DND-41 (cell line): ENCODE measurements at regions not wholly inside any gene's neighbourhood (a gene's known extent, or its start where the extent isn't known, plus 50 kb on each side); places are given as distances from the start of the nearest gene placed in this dataset.

Experiments
- ATAC-seq: fragments of 200-7000 bp; cut with Tn5 transposase; 3 replicates; pipeline ENCODE4 v1.9.1; 2021; ENCODE audit warnings: low read depth; ENCODE audit not compliant: insufficient read depth
- DNase-seq: peaks from one replicate; pipeline ENCODE4 v3.0.0-alpha.2; 2020
- H2AFZ ChIP-seq: 2 replicates; pipeline ENCODE4 v1.6.0; 2012; ENCODE audit warnings: low read depth, low read length
- H3K27ac ChIP-seq: 2 replicates; pipeline ENCODE4 v1.5.1; 2012; ENCODE audit warnings: low read length, inconsistent platforms
- H3K27me3 ChIP-seq: fragments of 200-600 bp; sonication (generic); 2 replicates; pipeline ENCODE4 v1.6.0; 2012; ENCODE audit warnings: low read length, mild to moderate bottlenecking, inconsistent platforms; ENCODE audit not compliant: insufficient read depth, poor library complexity
- H3K36me3 ChIP-seq: 2 replicates; pipeline ENCODE4 v1.5.1; 2012; ENCODE audit warnings: low read length, inconsistent platforms; ENCODE audit not compliant: insufficient read depth
- H3K4me1 ChIP-seq: 2 replicates; pipeline ENCODE4 v1.5.1; 2012; ENCODE audit warnings: mild to moderate bottlenecking, low read length; ENCODE audit not compliant: insufficient read depth
- H3K4me2 ChIP-seq: 2 replicates; pipeline ENCODE4 v1.6.0; 2012; ENCODE audit warnings: mild to moderate bottlenecking, moderate library complexity, low read length, inconsistent platforms; ENCODE audit not compliant: insufficient read depth
- H3K4me3 ChIP-seq, 2 experiments: fragments of 200-600 bp in 1 of 2; shearing (Covaris generic) in 1 of 2; 2 replicates each; pipeline ENCODE4 v1.5.1; 2012 to 2016; ENCODE audit warnings: inconsistent platforms in 2 of 2, low read length in 2 of 2, mild to moderate bottlenecking in 2 of 2, low read depth in 1 of 2, moderate library complexity in 1 of 2
- H3K79me2 ChIP-seq: 2 replicates; pipeline ENCODE4 v1.6.0; 2012; ENCODE audit warnings: low read length, inconsistent platforms; ENCODE audit not compliant: insufficient read depth
- H3K9ac ChIP-seq: 2 replicates; pipeline ENCODE4 v1.6.0; 2012; ENCODE audit warnings: low read depth, mild to moderate bottlenecking, inconsistent platforms, low read length, moderate library complexity
- H3K9me3 ChIP-seq: 2 replicates; pipeline ENCODE4 v1.5.1; 2012; ENCODE audit warnings: low read length, moderate library complexity, mild to moderate bottlenecking, inconsistent platforms; ENCODE audit not compliant: insufficient read depth, severe bottlenecking
- H4K20me1 ChIP-seq: 2 replicates; pipeline ENCODE4 v1.6.0; 2012; ENCODE audit warnings: low read length; ENCODE audit not compliant: insufficient read depth
- EZH2 ChIP-seq: IDR thresholded peaks from 3 replicates; pipeline ENCODE4 v1.6.1; 2012; ENCODE audit warnings: borderline replicate concordance, low read depth, mild to moderate bottlenecking, moderate library complexity, low read length, inconsistent platforms; ENCODE audit not compliant: severe bottlenecking
- TF ChIP-seq, protein P1 (sequence below): IDR thresholded peaks from 2 replicates; pipeline ENCODE4 v1.5.1; 2012; ENCODE audit warnings: borderline replicate concordance, low read length, moderate library complexity, mild to moderate bottlenecking; ENCODE audit not compliant: poor library complexity, severe bottlenecking; ENCODE audit errors: extremely low read depth

DNA sequence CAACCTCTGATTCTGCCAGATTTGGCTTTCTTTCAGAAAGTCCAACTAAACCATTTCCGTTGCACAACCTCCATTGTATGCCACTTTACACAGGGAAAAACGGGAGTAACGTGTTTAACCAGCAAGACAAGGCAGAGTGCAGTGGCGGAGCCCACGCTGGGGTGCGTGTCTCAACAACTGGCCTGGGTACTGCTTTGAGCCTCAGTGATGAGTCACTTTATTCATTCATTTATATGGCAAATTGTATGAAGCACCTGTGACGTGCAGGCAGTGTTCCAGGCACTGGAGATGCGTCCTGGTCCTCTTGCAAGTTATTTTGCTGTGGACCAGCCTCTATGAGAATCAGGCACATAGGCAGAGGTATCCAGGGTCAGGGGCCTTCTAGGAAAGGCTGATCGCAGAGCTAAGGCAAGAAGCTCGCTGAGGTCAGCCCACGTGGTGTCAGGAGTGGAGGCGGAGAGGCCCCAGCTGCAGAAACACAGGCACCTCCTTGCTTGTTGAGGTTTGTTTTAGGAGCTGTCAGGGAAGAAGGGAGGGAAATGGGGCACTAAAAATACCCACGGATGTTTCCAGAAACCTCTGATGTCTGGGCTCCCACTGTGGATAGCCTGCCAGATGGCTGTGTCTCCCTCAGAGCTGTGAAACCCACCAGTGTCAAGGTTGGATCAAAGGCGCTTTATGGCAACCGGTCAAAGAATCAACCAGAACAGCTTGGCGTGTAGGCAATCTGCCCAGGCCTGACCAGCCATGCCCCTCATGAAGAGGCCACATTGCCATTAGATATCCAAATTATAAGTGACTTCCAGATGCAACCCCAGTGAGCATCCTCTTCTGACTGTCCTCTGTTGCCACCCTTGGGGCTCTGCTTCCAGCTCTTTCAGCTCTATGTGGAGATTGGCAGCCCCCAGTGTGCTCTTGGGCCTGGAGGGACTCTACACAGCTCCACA lies 157.2 kb downstream of the CD83 start:
- Histone ChIP-seq H2AFZ (no peak overlapping the region), H3K4me3 (no peak overlapping the region), H3K36me3 (no peaks in the 10 kb centered on the region), H3K79me2 (no peaks in the 10 kb centered on the region), H3K9me3 (peaks cover 6% of the 10 kb centered on the region), H3K4me1 (peaks cover 60% of the 10 kb centered on the region), H4K20me1 (no peaks in the 10 kb centered on the region), H3K27me3 (no peaks in the 10 kb centered on the region), H3K27ac (peak overlapping the region; percentile 92), H3K4me2 (no peak overlapping the region), H3K9ac (peak overlapping the region; percentile 50; the same call in 1 of the 2 replicates)
- ATAC-seq (no peak), DNase-seq (no peak)
- no peak for TF ChIP-seq EZH2
- TF ChIP-seq, protein P1, sequence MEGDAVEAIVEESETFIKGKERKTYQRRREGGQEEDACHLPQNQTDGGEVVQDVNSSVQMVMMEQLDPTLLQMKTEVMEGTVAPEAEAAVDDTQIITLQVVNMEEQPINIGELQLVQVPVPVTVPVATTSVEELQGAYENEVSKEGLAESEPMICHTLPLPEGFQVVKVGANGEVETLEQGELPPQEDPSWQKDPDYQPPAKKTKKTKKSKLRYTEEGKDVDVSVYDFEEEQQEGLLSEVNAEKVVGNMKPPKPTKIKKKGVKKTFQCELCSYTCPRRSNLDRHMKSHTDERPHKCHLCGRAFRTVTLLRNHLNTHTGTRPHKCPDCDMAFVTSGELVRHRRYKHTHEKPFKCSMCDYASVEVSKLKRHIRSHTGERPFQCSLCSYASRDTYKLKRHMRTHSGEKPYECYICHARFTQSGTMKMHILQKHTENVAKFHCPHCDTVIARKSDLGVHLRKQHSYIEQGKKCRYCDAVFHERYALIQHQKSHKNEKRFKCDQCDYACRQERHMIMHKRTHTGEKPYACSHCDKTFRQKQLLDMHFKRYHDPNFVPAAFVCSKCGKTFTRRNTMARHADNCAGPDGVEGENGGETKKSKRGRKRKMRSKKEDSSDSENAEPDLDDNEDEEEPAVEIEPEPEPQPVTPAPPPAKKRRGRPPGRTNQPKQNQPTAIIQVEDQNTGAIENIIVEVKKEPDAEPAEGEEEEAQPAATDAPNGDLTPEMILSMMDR = no peak

DNA sequence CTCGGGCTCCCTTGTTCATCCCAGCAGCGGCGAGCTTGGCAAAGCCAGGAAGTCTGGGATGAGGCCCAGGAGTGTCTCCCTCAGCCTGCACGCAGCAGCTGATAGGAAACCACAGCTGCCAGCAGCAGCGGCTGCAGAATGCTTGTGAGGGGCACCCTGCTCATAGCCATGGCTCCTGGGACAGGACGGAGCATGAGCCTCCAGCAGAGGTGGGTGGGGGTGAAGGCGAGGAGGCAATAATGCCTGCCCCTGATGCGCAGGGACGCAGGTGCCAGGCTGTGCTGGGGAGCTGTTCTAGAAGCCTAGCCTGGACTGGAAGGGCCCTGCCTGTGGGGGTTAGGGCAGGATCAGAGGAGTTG lies 157.9 kb downstream of the CD83 start:
- H3K4me1 ChIP-seq = peaks cover 56% of the 10 kb centered on the region
- H3K9ac ChIP-seq = peak overlapping the region; percentile 50; the same call in 1 of the 2 replicates
- H3K79me2 ChIP-seq = no peaks in the 10 kb centered on the region
- H3K36me3 ChIP-seq = no peaks in the 10 kb centered on the region
- H3K4me3 ChIP-seq = no peak overlapping the region
- no peak overlapping the region for H2AFZ ChIP-seq
- TF ChIP-seq, protein P1 = no peak
- TF ChIP-seq EZH2 = no peak
- no peak overlapping the region for H3K4me2 ChIP-seq
- peaks cover 10% of the 10 kb centered on the region for H3K9me3 ChIP-seq
- DNase-seq = peak; percentile 33
- H3K27ac ChIP-seq = peak overlapping the region; percentile 92
- ATAC-seq = no peak; the same call in 2 of the 3 replicates
- no peaks in the 10 kb centered on the region for H3K27me3 ChIP-seq
- H4K20me1 ChIP-seq = no peaks in the 10 kb centered on the region

DNA sequence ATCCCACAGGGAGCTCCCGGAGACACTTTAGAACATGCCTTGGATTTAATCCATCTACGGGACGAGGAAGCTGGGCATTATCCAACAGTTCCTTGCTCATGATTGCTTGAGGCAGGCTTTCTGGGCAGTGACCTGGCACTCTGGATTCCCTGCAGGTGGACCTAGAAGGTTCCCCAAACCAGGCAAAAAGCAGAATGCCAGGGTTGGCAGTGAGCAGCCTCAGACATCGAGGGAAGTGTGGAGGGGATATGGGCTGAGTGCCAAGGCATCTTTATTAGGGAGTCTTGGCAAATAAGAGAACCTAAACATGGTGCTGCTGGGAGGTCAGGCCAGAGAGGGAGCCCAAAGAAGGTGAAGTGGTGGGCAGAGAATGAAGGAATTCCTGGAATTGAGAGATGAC lies 158.5 kb downstream of the CD83 start:
- Histone ChIP-seq H3K36me3 (no peaks in the 10 kb centered on the region), H3K9ac (peak overlapping the region; percentile 50), H3K4me3 (peak overlapping the region in 1 of 2 experiments; percentile 23; a peak in 2 of 4 replicates), H2AFZ (peak overlapping the region; percentile 27; the same call in 1 of the 2 replicates), H3K9me3 (peaks cover 10% of the 10 kb centered on the region), H3K79me2 (no peaks in the 10 kb centered on the region), H3K27ac (peak overlapping the region; percentile 92), H3K4me2 (peak overlapping the region; percentile 60), H4K20me1 (no peaks in the 10 kb centered on the region), H3K27me3 (no peaks in the 10 kb centered on the region), H3K4me1 (peaks cover 52% of the 10 kb centered on the region)
- ATAC-seq (no peak), DNase-seq (no peak)
- TF ChIP-seq, protein P1 = no peak
- TF ChIP-seq EZH2 = no peak
